HCT116 (cell line): ENCODE measurements at regions not wholly inside any gene's neighbourhood (a gene's known extent, or its start where the extent isn't known, plus 50 kb on each side); places are given as distances from the start of the nearest gene placed in this dataset.

Experiments used
- EZH2 ChIP-seq: fragments of 200-600 bp; sonication (generic); IDR thresholded peaks from 2 replicates; pipeline ENCODE4 v1.6.1; 2017; ENCODE audit warnings: antibody characterized with exemption, mixed run types
- EZH2phosphoT487 ChIP-seq: fragments of 200-600 bp; IDR thresholded peaks from 2 replicates; pipeline ENCODE4 v1.6.1; 2018; ENCODE audit warnings: antibody characterized with exemption, borderline replicate concordance
- JUND ChIP-seq: IDR thresholded peaks from 2 replicates; pipeline ENCODE4 v1.6.1; 2012
- POLR2A ChIP-seq: IDR thresholded peaks from 2 replicates; pipeline ENCODE4 v1.7.0; 2011; ENCODE audit warnings: borderline replicate concordance; ENCODE audit not compliant: insufficient read depth, insufficient read length; ENCODE audit errors: extremely low read depth
- YY1 ChIP-seq: IDR thresholded peaks from 2 replicates; pipeline ENCODE4 v1.6.1; 2011; ENCODE audit warnings: low read length, low read depth, moderate library complexity, mild to moderate bottlenecking; ENCODE audit not compliant: insufficient replicate concordance; ENCODE audit errors: extremely low read depth
- TF ChIP-seq, protein P1 (sequence below): IDR thresholded peaks from 2 replicates; pipeline ENCODE4 v1.6.1; 2012; ENCODE audit warnings: low read depth
- TF ChIP-seq, protein P2 (sequence below), 3 experiments: fragments of 200-600 bp in 1 of 3; sonication (generic) in 1 of 3; IDR thresholded peaks in 2 of 3; conservative IDR thresholded peaks in 1 of 3; 2 replicates each; pipeline ENCODE4 v1.5.1; 2012 to 2017; ENCODE audit warnings: low read depth in 2 of 3, low read length in 2 of 3, antibody characterized with exemption in 1 of 3, borderline replicate concordance in 1 of 3, control low read depth in 1 of 3, mild to moderate bottlenecking in 1 of 3, mixed read lengths in 1 of 3, mixed run types in 1 of 3, moderate library complexity in 1 of 3; ENCODE audit not compliant: insufficient read depth in 1 of 3

DNA sequence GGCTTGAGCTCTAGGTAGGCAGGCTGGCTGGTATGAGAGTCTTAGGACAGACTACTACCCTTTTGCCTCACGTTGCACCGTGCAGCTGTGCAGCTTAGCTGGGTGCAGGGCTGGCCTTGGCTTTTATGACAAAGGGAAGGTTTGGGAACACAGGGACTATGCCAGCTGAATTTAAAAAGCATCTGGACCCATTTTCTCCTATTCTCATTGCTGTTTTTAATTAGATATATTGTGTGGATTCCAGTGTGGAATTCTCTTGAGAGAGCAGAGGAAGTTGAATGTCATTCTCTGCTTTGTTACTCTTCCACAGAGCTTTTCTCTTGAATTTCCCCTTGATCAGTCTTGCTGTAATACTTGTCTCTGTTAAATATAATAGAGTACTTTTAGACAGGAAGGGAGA lies 192.7 kb downstream of the ZNF330 start:
- no peak for TF ChIP-seq POLR2A
- TF ChIP-seq, protein P1, sequence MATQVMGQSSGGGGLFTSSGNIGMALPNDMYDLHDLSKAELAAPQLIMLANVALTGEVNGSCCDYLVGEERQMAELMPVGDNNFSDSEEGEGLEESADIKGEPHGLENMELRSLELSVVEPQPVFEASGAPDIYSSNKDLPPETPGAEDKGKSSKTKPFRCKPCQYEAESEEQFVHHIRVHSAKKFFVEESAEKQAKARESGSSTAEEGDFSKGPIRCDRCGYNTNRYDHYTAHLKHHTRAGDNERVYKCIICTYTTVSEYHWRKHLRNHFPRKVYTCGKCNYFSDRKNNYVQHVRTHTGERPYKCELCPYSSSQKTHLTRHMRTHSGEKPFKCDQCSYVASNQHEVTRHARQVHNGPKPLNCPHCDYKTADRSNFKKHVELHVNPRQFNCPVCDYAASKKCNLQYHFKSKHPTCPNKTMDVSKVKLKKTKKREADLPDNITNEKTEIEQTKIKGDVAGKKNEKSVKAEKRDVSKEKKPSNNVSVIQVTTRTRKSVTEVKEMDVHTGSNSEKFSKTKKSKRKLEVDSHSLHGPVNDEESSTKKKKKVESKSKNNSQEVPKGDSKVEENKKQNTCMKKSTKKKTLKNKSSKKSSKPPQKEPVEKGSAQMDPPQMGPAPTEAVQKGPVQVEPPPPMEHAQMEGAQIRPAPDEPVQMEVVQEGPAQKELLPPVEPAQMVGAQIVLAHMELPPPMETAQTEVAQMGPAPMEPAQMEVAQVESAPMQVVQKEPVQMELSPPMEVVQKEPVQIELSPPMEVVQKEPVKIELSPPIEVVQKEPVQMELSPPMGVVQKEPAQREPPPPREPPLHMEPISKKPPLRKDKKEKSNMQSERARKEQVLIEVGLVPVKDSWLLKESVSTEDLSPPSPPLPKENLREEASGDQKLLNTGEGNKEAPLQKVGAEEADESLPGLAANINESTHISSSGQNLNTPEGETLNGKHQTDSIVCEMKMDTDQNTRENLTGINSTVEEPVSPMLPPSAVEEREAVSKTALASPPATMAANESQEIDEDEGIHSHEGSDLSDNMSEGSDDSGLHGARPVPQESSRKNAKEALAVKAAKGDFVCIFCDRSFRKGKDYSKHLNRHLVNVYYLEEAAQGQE = no peak
- TF ChIP-seq, protein P2, sequence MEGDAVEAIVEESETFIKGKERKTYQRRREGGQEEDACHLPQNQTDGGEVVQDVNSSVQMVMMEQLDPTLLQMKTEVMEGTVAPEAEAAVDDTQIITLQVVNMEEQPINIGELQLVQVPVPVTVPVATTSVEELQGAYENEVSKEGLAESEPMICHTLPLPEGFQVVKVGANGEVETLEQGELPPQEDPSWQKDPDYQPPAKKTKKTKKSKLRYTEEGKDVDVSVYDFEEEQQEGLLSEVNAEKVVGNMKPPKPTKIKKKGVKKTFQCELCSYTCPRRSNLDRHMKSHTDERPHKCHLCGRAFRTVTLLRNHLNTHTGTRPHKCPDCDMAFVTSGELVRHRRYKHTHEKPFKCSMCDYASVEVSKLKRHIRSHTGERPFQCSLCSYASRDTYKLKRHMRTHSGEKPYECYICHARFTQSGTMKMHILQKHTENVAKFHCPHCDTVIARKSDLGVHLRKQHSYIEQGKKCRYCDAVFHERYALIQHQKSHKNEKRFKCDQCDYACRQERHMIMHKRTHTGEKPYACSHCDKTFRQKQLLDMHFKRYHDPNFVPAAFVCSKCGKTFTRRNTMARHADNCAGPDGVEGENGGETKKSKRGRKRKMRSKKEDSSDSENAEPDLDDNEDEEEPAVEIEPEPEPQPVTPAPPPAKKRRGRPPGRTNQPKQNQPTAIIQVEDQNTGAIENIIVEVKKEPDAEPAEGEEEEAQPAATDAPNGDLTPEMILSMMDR (IDR thresholded peaks at IDR 0.05 in 2 of 3, conservative IDR thresholded peaks at IDR 0.05 in 1 of 3; ENCODE audit: borderline replicate concordance in 1 of 3, insufficient read depth in 1 of 3, low read depth in 2 of 3, low read length in 2 of 3) = no peak
- no peak for TF ChIP-seq EZH2
- TF ChIP-seq YY1 = no peak
- TF ChIP-seq JUND = no peak
- TF ChIP-seq EZH2phosphoT487 = no peak
